ENCODE measurements at regions not wholly inside any gene's neighbourhood (a gene's known extent, or its start where the extent isn't known, plus 50 kb on each side); places are given as distances from the start of the nearest gene placed in this dataset.

- Histone ChIP-seq H3K4me1 (no peaks in the 10 kb centered on the region), H3K4me3 (no peak overlapping the region), H3K27me3 (no peaks in the 10 kb centered on the region), H3K27ac (no peak overlapping the region), H3K9me3 (no peaks in the 10 kb centered on the region), H3K36me3 (no peaks in the 10 kb centered on the region)
- ATAC-seq (no peak), DNase-seq (no peak), FAIRE-seq (no peak)
- 92 to 94% methylated on average over 6 of the region's 6 CpGs for WGBS, 2 donors
- intact Hi-C loops (cut with DNase I) = no loop called here
- TF ChIP-seq CTCF (IDR thresholded peaks at IDR 0.05) = no peak
Observed at GRCh38 chr15:70519004-70519365, 244.4 kb downstream of the UACA start.

- no peak for FAIRE-seq
Observed at GRCh38 chr15:70518201-70519003, 245.0 kb downstream of the UACA start.

GRCh38 chr15:70517194-70517590 lies 246.2 kb downstream of the UACA start:
- WGBS, 2 donors = 84 to 85% methylated on average over 10 of the region's 10 CpGs
- no peaks in the 10 kb centered on the region for H3K36me3 ChIP-seq
- DNase-seq = no peak
- ATAC-seq = no peak
- H3K27me3 ChIP-seq = no peaks in the 10 kb centered on the region
- intact Hi-C loops (cut with DNase I) = no loop called here
- no peak overlapping the region for H3K27ac ChIP-seq
- H3K9me3 ChIP-seq = no peaks in the 10 kb centered on the region
- no peak for FAIRE-seq
- H3K4me3 ChIP-seq = no peak overlapping the region
- TF ChIP-seq CTCF (IDR thresholded peaks at IDR 0.05) = no peak
- no peaks in the 10 kb centered on the region for H3K4me1 ChIP-seq

More at GRCh38 chr15:70518201-70519003, 245.0 kb downstream of the UACA start:
- no peaks in the 10 kb centered on the region for H3K27me3 ChIP-seq
- H3K4me3 ChIP-seq = no peak overlapping the region
- H3K36me3 ChIP-seq = no peaks in the 10 kb centered on the region
- no peaks in the 10 kb centered on the region for H3K9me3 ChIP-seq
- DNase-seq (no peak), ATAC-seq (no peak)
- intact Hi-C loops (cut with DNase I) = no loop called here
- H3K27ac ChIP-seq = no peak overlapping the region
- TF ChIP-seq CTCF (IDR thresholded peaks at IDR 0.05) = no peak
- WGBS, 2 donors = 80 to 86% methylated on average over 11 of the region's 11 CpGs
- no peaks in the 10 kb centered on the region for H3K4me1 ChIP-seq

GRCh38 chr15:70516408-70517193 lies 246.8 kb downstream of the UACA start:
- ATAC-seq = no peak
- intact Hi-C loops (cut with DNase I) = no loop called here

More at GRCh38 chr15:70516408-70517193, 246.8 kb downstream of the UACA start:
- no peak for TF ChIP-seq CTCF (IDR thresholded peaks at IDR 0.05)
- Histone ChIP-seq H3K36me3 (no peaks in the 10 kb centered on the region), H3K9me3 (no peaks in the 10 kb centered on the region), H3K4me1 (no peaks in the 10 kb centered on the region), H3K4me3 (no peak overlapping the region), H3K27ac (no peak overlapping the region), H3K27me3 (no peaks in the 10 kb centered on the region)
- DNase-seq = no peak
- FAIRE-seq = no peak
- WGBS, 2 donors = 78 to 86% methylated on average over 6 of the region's 6 CpGs
